T-cell (primary cell): ENCODE measurements at regions not wholly inside any gene's neighbourhood (a gene's known extent, or its start where the extent isn't known, plus 50 kb on each side); places are given as distances from the start of the nearest gene placed in this dataset.

Source experiments
- ATAC-seq, 4 experiments: fragments of 200-7000 bp in 3 of 4; fragments of 150-1000 bp in 1 of 4; cut with Tn5 transposase; replicated peaks in 1 of 4; 1 replicate in 3 of 4; 2 replicates in 1 of 4; pipeline ENCODE4 v1.10.0; 2021; ENCODE audit warnings: moderate library complexity in 3 of 4, mild to moderate bottlenecking in 2 of 4, moderate number of reproducible peaks in 1 of 4
- CTCF ChIA-PET, 2 donors: fragments of 300-600 bp; sonication (Branson Sonifier 250); formaldehyde crosslinking; loops; one replicate each; lab custom pipeline; 2022; ENCODE audit warnings: antibody characterized with exemption in 2 of 2; lab: Charles Lee
- POLR2A ChIA-PET, 2 donors: fragments of 300-600 bp; sonication (Branson Sonifier 250); formaldehyde crosslinking; loops; one replicate each; lab custom pipeline; 2022; ENCODE audit warnings: antibody characterized with exemption in 2 of 2; lab: Charles Lee
- DNase-seq, 35 experiments: peaks; one replicate each; pipeline versions ENCODE4 v3.0.0 to v3.0.0-alpha.2; 2013 to 2023
- H3K27ac ChIP-seq: one replicate; pipeline ENCODE4 v1.5.1; 2013; ENCODE audit warnings: low read length
- H3K27me3 ChIP-seq, 2 experiments: replicated peaks in 1 of 2; 1 replicate in 1 of 2; 2 replicates in 1 of 2; pipeline versions ENCODE4 v1.6.1 to v1.7.0; 2013; ENCODE audit warnings: low read length in 1 of 2, mixed read lengths in 1 of 2; ENCODE audit not compliant: control insufficient read depth in 2 of 2, insufficient read depth in 2 of 2; ENCODE audit errors: extremely low read depth in 1 of 2
- H3K36me3 ChIP-seq, 2 donors: 1 replicate in 1 of 2; 2 replicates in 1 of 2; pipeline versions ENCODE4 v1.6.1 to v1.7.0; 2013; ENCODE audit warnings: low read length in 1 of 2; ENCODE audit not compliant: control insufficient read depth in 2 of 2, insufficient read depth in 1 of 2; ENCODE audit errors: extremely low read depth in 1 of 2
- H3K4me1 ChIP-seq, 2 experiments: 1 replicate in 1 of 2; 2 replicates in 1 of 2; pipeline versions ENCODE4 v1.6.1 to v1.7.0; 2013; ENCODE audit warnings: low read length in 2 of 2, mixed read lengths in 1 of 2; ENCODE audit not compliant: insufficient read depth in 2 of 2, control insufficient read depth in 1 of 2; ENCODE audit errors: extremely low read depth in 1 of 2
- H3K4me3 ChIP-seq, 2 donors: 1 replicate in 1 of 2; 2 replicates in 1 of 2; pipeline versions ENCODE4 v1.5.1 to v1.7.0; 2013; ENCODE audit warnings: mild to moderate bottlenecking in 2 of 2, low read length in 1 of 2, moderate library complexity in 1 of 2; ENCODE audit not compliant: control insufficient read depth in 1 of 2; ENCODE audit errors: extremely low read depth in 1 of 2
- H3K9me3 ChIP-seq: 2 replicates; pipeline ENCODE4 v1.7.0; 2013
- H3K27ac Mint-ChIP-seq, 2 donors: one replicate each; pipeline ENCODE4 v1.8.0; 2020 to 2021; ENCODE audit warnings: mild to moderate bottlenecking in 2 of 2, mixed read lengths in 2 of 2
- H3K27me3 Mint-ChIP-seq, 2 donors: one replicate each; pipeline ENCODE4 v1.8.0; 2021 to 2022; ENCODE audit warnings: mixed read lengths in 2 of 2
- H3K36me3 Mint-ChIP-seq: one replicate; pipeline ENCODE4 v1.8.0; 2021; ENCODE audit warnings: mixed read lengths
- H3K4me1 Mint-ChIP-seq, 3 donors: one replicate each; pipeline ENCODE4 v1.8.0; 2020 to 2022; ENCODE audit warnings: mixed read lengths in 3 of 3, mild to moderate bottlenecking in 1 of 3
- H3K4me3 Mint-ChIP-seq, 3 donors: one replicate each; pipeline ENCODE4 v1.8.0; 2020 to 2022; ENCODE audit warnings: mild to moderate bottlenecking in 3 of 3, mixed read lengths in 3 of 3, moderate library complexity in 3 of 3
- H3K9me3 Mint-ChIP-seq, 3 donors: one replicate each; pipeline ENCODE4 v1.8.0; 2020 to 2022; ENCODE audit warnings: mixed read lengths in 3 of 3
- WGBS: methylation state at CpG from one replicate; pipeline ENCODE4 v1.1.5; 2013; ENCODE audit warnings: missing lambda C conversion rate; ENCODE audit not compliant: insufficient coverage; 5-methylcytosine and 5-hydroxymethylcytosine counted together

DNA sequence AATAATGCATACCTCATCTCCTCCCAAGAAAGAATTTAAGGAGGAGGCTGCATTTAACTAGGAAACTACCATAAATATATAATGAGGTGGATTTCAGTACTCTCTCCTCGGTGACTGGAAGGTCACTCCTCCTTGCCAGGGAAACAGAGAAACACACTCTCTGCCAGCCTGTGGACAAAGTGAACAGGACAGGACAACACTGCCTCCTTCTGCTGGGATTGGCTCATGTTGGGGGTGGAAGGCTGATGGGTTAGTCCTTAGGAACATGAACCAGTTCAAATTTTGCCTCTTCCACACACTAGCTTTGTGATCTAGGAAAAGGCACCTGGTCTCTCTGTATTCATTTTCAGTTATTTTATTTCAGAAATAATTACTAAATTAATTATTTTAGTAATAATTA lies 50.6 kb upstream of the STEAP4 start:
- no peak overlapping the region for H3K27ac ChIP-seq
- H3K4me3 Mint-ChIP-seq = no peak overlapping the region
- ATAC-seq = no peak
- H3K27me3 ChIP-seq = peaks cover 0 to 4% of the 10 kb centered on the region in 2 experiments
- POLR2A ChIA-PET = no interaction called here
- CTCF ChIA-PET = no interaction called here
- peaks cover 0 to 2% (median 0%) of the 10 kb centered on the region in 3 donors for H3K4me1 Mint-ChIP-seq
- H3K4me1 ChIP-seq = no peaks in the 10 kb centered on the region
- H3K9me3 Mint-ChIP-seq = no peaks in the 10 kb centered on the region
- H3K27ac Mint-ChIP-seq = no peak overlapping the region
- no peaks in the 10 kb centered on the region for H3K9me3 ChIP-seq
- H3K36me3 Mint-ChIP-seq = no peaks in the 10 kb centered on the region
- H3K36me3 ChIP-seq = no peaks in the 10 kb centered on the region
- WGBS = no CpG with 5 or more reads among the region's 1 CpG
- H3K4me3 ChIP-seq = no peak overlapping the region
- H3K27me3 Mint-ChIP-seq = no peaks in the 10 kb centered on the region
- DNase-seq = no peak
